Lower leg skin (tissue), 3 donors: ENCODE measurements at regions not wholly inside any gene's neighbourhood (a gene's known extent, or its start where the extent isn't known, plus 50 kb on each side); places are given as distances from the start of the nearest gene placed in this dataset.

Source experiments
- CTCF ChIP-seq, 3 donors: fragments of 450-650 bp; IDR thresholded peaks; one replicate each; pipeline ENCODE4 v1.5.1; 2016; ENCODE audit warnings: antibody characterized with exemption in 3 of 3, mild to moderate bottlenecking in 3 of 3, moderate library complexity in 2 of 3
- POLR2A ChIP-seq, 2 donors: fragments of 450-650 bp; IDR thresholded peaks; one replicate each; pipeline ENCODE4 v1.6.1; 2016 to 2017; ENCODE audit warnings: antibody characterized with exemption in 2 of 2, mild to moderate bottlenecking in 1 of 2, moderate library complexity in 1 of 2

GRCh38 chr18:46356278-46357033 lies 252.3 kb downstream of the HAUS1 start:
- TF ChIP-seq CTCF (IDR thresholded peaks at IDR 0.05) (no peak), POLR2A (IDR thresholded peaks at IDR 0.05) (no peak)
